ENCODE measurements at regions not wholly inside any gene's neighbourhood (a gene's known extent, or its start where the extent isn't known, plus 50 kb on each side); places are given as distances from the start of the nearest gene placed in this dataset.

DNA sequence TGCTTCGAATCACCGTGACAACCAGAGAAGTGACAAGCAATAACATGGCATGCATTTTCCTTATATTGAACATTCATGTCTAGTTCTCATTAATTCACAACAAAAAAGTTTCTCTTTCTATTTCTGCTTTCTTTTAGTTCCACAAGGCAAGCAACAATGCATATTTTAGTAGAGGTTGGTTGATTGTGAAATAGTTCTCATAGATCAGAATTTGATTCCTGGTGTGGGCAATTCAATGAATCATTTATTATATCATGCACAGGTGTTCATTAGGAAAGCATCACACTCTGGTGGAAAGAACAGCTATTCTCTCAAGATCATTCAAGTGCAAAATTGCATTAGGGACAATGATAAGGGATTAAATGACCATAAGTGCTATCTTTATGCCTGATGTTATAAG lies 980.9 kb downstream of the BRINP3 start:
- TF ChIP-seq RARB (CRISPR knock-in tag; IDR thresholded peaks at IDR 0.05), result no peak
- TF ChIP-seq ZFP3 (CRISPR knock-in tag; IDR thresholded peaks at IDR 0.05), result no peak

Data from SK-N-SH treated with all-trans-retinoic acid at 6 μM for 48 hours (cell line).